ENCODE measurements at regions not wholly inside any gene's neighbourhood (a gene's known extent, or its start where the extent isn't known, plus 50 kb on each side); places are given as distances from the start of the nearest gene placed in this dataset.
"Not testable (repeated sequence)": the region's sequence is repeated elsewhere in the genome, so short reads cannot be mapped to it uniquely, and the experiment has no call there.

DNA sequence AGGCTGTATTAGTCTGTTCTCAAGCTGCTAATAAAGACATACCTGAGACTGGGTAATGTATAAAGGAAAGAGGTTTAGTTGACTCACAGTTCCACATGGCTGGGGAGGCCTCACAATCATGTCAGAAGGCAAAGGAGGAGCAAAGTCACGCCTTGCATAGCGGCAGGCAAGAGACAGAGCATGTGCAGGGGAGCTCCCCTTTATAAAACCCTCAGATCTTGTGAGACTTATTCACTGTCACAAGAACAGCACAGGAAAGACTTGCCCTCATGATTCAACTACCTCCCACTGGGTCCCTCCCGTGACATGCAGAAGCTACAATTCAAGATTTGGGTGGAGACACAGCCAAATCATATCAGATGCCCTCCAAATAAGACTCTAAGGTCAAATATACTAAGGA, 139.4 kb upstream of the TOP1 start:
- not testable (repeated sequence) for FAIRE-seq; DNase-seq (ENCODE audit: low spot score)

DNA sequence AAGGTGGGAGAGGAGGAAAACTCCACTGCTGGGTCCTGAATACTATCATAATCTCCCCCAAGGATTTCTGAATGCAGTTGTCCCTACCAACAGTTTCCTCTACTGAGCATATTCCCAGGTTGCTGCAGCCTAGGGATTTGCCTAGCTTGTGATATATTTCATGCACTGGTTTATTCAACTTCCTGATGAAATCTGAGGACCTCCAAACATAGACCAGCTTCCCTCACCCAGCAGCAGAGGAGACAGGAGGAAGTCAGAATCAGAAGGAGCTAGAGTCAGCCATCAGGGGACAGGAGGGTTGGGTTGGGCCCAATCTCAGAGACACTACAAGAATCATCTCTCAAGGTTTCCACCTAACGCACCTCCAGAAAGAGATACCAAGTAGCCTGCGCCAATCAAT, 138.4 kb upstream of the TOP1 start:
- FAIRE-seq, result no peak

DNA sequence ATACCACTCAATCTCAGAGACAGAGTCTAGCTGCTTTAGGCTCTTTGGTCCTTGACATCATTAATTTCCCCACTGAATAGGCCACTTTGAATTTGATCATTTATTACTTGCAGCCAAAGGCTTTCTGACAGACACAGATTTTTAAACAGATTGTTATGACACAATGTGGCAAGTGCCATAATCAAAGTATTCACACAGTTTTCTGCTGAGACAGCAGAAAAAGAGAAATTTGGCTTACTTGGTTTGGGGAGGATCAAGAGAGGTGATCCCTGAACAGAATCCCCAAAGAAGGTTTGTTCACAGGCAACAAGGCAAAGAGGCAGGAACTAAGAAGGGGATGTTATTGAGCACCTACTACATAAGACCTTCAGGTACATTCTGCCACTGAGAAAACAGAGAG, 138.0 kb upstream of the TOP1 start:
- no peak for FAIRE-seq
- no peak for DNase-seq (ENCODE audit: low spot score)

More for the DNA sequence above, 138.4 kb upstream of the TOP1 start:
- no peak for DNase-seq (ENCODE audit: low spot score)

DNA sequence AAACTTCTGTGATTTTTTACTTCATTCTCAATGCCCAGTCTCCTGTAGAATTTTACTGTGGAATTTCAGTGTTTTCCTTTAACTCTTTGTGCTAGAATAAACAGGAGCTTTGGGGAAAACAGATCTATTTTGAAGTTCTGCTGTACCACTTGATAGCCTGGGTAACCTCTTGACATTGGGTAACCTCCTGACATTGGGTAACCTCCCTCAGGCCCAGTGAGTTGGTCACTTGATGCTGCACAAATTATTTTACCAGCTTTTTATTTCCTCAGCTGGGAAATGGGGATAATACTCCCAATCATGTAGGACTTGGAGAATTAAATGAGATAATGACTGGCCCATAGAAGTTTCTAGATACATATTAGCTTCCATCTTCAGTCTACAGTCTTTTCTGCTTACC, 137.3 kb upstream of the TOP1 start:
- FAIRE-seq, result no peak
- no peak for DNase-seq (ENCODE audit: low spot score)

DNA sequence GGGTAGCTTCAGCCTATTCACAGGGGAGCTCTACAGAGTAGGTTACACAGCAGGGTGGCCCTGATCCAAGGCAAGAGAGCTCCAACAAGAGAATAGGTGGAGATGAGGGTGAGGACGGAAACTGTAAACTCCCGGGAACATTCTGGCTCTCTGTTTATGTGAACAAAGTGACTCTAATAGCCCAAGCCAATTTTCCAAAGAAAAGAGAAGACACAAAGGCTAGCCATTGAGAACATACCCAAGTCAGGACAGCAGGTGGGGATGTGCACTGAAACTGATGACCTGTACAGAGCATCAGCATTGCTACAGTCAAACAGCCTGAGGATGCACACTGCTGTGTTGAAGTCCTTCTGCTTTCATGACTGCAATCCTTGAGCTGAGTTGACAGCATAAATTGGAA, 136.0 kb upstream of the TOP1 start:
- no peak for DNase-seq (ENCODE audit: low spot score)
- FAIRE-seq, result no peak

DNA sequence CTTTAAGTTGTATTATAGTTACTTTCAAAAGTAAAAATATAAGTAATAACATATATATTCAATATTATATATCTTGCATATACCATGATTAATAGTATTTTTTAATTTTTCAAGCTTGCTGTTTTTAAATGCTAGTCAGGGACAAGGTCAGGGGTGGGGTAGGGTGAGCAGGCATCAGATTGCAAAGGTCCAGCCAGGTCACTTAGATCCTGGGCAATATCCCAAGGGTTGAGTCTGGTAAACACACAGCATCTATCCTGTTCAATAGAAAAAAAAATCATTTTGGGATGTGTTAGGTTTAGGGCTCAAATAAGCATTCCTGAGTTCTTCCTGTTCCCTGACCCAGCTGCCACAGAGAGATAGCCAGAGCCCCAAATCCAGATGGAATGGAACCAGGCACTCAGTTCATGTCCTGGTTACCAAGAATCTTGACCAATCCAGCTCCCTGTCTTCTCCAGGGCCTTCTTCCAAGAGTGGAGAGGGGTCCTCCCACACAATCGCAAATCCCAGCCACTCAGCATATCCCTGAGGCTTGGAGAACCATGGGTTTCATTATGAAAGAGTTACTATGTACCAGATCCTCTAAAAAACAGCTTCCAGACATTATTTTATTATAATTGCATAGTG, 134.9 kb upstream of the TOP1 start:
- DNase-seq (ENCODE audit: low spot score), result no peak
- FAIRE-seq, result no peak

DNA sequence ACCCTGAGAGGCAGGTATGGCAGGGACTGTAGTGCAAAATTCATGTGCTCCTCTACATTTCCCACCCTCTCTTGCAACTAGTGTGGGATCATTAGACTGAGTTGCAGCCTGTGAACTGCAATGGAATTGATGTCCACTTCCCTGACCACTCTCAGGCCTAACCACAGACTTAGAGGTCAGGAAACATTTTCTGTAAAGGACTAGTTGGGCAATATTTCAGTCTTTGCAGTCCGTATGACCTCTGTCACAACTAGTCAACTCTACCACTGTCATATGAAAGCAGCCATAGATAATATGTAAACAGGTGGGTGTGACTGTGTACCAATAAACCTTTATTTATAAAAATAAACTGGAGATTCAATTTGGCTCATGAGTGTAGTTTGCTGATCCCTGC, 134.4 kb upstream of the TOP1 start:
- DNase-seq (ENCODE audit: low spot score) (no peak), FAIRE-seq (no peak)

DNA sequence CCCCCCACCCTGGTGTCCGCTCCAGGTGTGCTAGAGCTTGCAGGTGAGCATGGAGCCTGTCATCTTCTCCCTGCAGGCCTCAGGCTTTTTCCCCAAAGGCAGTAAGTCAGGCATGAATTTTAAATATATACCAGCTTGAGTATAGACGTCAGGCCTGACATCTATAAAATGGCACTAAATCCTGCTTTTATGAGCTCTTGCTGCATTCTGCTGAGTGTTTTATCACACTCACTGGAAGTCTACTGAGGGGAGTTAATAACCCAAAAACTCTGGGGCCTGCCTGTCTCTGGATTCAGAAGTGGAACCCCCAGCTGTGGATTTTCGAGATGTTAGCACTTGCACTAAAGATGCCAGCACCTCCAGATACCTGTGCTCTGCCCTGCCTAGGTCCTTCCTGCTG, 133.4 kb upstream of the TOP1 start:
- DNase-seq (ENCODE audit: low spot score), result no peak
- FAIRE-seq, result no peak

DNA sequence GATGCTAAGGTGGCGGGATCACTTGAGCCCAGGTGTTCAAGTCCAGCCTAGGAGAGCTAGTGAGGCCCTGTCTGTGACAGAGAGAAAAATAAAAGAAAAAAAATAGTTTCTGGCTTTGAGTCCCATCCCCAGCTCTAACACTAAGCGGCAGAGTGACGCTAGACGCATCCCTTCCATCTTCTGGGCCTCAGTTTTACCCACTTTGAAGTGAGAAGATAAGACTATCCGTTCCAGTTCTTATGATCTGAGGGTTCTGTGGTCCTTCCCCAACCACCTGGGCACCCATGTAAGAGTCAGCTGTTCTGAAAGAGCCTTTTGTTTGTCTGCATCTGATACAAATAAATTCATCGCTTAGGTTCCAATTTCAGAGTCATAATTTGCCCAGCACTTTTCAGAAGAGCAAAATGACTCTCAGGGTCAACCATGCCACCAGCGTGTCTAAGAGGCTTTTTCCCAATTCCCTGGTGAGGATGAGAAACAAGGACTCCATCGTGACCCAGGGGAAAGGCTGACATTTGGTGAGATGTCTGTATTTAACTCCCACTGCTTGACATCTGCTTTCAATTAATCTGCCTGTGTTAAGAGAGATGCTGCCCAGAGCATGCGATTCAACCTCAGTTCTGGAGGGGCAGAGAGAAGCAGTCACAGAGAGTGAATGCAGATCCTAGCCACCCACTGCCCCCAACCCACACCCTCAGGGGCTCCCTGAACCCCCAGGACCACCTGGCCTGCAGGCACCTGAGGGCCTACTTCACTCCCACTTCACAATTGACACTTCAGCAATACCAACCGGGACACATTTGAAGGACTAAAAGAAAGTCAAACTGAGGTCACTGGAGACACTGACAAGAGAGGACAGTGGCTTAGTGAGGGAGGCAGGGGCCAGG, 131.6 kb upstream of the TOP1 start:
- no peak for DNase-seq (ENCODE audit: low spot score)
- FAIRE-seq, result no peak

DNA sequence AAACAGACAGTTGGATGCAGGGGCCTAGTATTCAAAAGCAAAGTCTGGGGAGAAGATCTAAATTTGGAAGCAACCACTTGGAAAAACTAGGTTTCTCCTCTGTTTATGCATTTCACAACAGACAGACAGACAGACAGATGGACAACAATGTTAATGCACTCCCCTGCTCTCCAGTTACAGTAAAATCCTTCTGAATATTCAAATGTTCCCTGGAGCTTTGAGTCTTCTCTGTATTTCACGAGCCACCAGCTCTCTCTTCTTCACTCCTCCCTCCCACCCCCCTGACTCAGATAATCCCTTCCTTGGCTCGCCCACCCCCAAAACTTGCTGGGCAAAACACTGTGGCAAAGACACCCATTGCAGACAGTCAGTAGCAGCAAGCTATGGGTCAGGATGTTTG, 129.3 kb upstream of the TOP1 start:
- DNase-seq (ENCODE audit: low spot score) (no peak), FAIRE-seq (no peak)

DNA sequence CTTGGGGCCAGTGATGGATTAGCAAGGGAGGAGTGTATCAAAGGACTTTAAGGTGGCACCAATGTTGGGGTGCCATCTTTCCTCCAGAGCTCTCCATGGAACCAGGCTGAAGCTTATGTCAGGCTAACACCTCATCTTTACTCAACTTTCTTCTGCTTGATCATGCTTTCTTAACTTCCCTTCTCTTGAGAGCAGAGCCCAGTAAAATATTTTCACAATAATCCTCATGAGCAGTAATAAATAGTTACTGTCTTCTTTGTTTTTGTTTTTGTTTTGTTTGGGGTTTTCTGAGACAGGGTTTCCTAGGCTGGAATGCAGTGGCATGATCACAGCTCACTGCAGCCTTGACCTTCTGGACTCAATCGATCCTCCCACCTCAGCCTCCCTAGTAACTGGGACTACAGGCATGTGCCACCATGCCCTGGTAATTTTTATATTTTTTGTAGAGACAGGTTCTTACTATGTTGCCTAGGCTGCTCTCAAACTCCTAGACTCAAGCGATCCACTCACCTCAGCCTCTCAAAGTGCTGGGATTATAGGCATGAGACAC, 127.9 kb upstream of the TOP1 start:
- DNase-seq (ENCODE audit: low spot score), result no peak
- FAIRE-seq, result no peak

DNA sequence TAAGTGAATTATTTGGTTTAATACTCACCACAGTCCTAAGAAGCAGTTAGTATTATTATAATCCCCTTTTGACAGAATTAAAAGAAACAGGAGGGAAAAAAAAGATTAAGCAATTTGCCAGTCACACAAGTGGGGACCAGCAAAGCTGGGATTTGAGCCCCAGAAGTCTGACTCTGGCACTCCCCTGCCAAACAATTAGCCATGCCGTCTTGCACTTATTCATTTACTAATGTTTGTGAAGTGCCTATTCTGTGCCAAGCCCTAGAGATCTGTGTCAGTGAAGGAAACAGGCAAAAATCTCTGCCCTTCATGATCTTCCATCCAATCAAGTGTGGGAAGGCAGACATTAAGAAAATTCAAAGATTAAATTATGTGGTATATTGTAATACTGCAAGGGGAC, 126.0 kb upstream of the TOP1 start:
- FAIRE-seq (no peak), DNase-seq (ENCODE audit: low spot score) (no peak)

DNA sequence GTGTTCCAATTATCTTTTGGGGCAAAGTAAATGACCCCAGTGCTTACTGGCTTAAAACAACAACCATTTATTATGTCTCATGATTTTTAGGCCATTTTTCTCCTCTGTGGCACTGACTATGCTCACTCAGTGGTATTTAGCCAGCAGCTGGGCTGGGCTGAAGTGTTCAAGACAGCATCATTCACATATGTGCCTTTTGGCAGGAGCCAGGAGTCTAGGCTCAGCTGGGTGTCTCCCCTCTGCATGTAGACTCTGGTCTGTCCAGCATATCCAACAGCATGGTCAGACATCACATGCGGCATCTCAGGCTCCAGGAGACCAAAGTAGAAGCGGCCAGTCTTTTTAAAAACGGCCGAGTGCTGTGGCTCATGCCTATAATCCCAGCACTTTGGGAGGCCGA, 120.3 kb upstream of the TOP1 start:
- FAIRE-seq, result no peak
- DNase-seq (ENCODE audit: low spot score), result no peak

DNA sequence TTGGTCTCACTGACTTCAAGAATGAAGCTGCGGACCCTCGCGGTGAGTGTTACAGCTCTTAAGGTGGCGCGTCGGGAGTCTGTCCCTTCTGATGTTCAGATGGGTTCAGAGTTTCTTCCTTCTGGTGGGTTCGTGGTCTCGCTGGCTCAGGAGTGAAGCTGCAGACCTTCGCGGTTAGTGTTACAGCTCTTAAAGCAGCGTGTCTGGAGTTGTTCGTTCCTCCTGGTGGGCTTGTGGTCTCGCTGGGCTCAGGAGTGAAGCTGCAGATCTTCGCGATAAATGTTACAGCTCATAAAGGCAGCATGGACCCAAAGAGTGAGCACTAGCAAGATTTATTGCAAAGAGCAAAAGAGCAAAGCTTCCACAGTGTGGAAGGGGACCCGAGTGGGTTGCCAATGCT, 119.1 kb upstream of the TOP1 start:
- FAIRE-seq; DNase-seq (ENCODE audit: low spot score): not testable (repeated sequence)

DNA sequence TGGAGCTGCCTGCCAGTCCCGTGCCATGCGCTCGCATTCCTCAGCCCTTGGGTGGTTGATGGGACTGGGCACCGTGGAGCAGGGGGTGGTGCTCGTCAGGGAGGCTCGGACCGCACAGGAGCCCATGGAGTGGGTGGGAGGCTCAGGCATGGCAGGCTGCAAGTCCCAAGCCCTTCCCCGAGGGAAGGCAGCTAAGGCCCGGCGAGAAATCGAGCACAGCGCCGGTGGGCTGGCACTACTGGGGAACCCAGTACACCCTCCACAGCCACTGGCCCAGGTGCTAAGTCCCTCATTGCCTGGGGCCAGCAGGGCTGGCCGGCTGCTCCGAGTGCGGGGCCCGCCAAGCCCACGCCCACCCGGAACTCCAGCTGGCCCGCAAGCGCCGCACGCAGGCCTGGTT, 118.2 kb upstream of the TOP1 start:
- FAIRE-seq, result not testable (repeated sequence)

DNA sequence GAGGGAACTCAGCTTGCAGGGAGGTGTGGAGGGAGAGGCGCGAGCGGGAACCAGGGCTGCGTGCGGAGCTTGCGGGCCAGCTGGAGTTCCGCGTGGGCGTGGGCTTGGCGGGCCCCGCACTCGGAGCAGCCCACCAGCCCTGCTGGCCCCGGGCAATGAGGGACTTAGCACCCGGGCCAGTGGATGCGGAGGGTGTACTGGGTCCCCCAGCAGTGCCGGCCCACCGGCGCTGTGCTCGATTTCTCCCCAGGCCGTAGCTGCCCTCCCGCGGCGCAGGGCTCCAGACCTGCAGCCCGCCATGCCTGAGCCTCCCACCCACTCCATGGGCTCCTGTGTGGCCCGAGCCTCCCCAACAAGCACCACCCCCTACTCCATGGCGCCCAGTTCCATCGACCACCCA, 117.5 kb upstream of the TOP1 start:
- FAIRE-seq, result not testable (repeated sequence)

More for the DNA sequence above, 118.2 kb upstream of the TOP1 start:
- DNase-seq (ENCODE audit: low spot score), result not testable (repeated sequence)

DNA sequence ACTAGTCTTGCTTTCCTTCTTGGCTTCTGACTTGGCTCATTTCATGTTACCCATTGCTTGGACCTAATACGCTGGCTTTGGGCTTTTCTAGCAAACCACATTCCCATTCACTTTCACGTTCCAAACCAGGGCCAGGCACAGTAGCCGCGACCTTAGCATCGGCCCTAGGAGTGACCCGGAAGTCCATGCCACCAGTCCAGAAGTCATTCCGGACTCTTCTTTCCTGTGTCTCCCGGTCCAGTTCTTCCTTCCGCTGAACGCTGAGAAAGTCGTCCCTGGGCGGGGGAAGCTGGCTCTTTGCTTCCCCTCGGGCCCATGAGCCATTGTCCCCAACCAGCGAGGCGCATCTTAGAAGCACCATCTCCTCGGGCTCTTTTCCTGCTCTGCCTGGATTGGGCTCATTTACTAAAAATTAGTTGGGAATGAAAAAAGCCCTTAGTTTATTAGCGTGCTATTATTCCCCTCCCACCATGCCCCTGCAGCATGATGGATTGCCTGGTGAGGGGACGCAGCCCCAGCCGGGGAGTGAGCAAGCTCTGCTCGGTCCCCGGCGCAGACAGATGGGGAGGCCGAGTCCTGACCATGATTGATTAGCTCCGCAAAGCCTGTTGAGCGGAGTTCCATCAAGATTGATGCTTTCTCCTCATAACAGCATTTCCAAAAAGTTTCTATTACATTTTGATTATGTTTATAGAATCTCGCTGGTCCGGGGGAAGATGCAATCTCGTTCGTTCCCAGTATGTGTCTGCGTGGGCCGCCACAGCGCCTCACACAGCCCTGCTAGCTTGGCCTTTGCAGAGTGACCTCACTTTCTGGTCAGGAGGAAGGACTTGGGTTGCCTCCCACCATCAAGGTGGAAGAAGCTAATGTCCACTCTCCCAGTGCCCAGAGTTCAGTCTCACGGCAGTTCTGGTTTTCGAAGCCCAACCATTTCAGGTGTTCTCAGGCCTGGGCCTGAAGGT, 115.1 kb upstream of the TOP1 start:
- FAIRE-seq (no peak), DNase-seq (ENCODE audit: low spot score) (no peak)

More for the DNA sequence above, 117.5 kb upstream of the TOP1 start:
- not testable (repeated sequence) for DNase-seq (ENCODE audit: low spot score)

DNA sequence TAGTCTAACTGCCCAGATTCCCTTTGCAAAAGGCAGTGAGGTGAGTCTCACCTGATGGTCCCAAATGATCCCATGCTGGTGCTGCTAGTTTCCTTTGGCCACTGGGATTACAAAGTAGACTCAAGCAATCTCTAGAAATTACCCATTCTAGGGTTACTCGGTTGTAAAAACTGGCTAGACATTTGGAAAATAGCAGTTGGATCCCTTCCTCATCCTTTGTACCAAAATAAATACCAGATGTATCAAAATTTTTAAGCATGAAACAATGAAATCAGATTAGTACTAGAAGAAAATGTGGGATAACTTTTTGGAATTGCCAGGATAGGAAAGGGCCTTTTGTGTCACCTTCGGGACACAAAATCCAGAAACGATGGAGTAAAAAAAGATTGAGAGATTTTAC, 112.9 kb upstream of the TOP1 start:
- no peak for DNase-seq (ENCODE audit: low spot score)
- FAIRE-seq, result no peak

DNA sequence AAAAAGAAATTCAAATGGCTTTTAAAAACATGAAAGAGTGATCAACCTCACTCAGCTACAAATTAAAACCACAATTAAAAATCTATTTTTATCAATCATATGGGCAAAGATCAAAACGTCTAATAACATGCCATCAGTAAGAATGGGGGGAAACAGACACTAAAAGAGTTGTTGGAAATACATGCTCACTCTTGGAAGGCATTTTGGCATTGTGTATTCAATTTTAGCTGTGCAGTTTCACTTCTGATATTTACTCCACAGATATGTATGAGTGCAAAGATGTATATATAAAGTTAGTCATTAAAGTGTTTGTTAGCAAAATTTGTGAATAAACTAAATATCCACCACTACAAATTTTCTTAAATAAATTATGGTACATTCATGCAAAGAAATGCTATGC, 112.3 kb upstream of the TOP1 start:
- no peak for DNase-seq (ENCODE audit: low spot score)
- no peak for FAIRE-seq

DNA sequence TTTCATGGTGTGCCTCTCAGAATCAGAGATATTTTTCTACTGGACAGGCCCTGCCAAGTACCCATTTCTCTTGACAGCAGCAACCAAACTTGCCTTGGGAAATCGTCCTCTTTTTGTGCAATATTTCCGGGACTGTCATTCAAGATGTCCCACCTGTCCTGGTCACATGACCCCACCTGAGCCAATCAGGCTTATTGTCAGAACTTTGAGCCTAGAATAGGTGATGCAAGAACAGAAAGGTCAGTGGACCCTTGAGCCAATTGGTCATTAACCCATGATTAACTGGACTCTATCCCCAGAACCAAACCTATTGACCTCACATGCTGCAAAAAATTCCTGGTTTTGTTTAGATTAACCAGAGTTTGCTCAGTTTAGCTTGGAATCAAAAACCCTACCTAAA, 108.3 kb upstream of the TOP1 start:
- no peak for DNase-seq (ENCODE audit: low spot score)
- FAIRE-seq, result no peak

DNA sequence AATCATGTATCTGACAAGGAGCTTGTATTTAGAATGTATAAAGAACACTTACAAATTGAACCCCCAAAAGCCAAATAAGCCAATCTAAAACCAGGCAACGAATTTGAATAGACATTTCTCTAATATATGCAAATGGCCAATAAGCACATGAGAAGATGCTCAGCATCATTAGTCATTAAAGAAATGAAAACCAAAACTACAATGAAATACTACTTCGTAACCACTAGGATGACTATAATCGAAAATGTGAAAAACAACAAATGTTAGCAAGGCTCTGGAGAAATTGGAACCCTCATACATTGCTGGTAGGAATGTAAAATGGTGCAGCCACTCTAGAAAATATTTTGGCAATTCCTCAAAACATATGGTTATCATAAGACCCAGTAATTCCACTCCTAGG, 105.8 kb upstream of the TOP1 start:
- no peak for DNase-seq (ENCODE audit: low spot score)
- FAIRE-seq, result no peak
